ENCODE measurements at regions not wholly inside any gene's neighbourhood (a gene's known extent, or its start where the extent isn't known, plus 50 kb on each side); places are given as distances from the start of the nearest gene placed in this dataset.
"Not testable (repeated sequence)": the region's sequence is repeated elsewhere in the genome, so short reads cannot be mapped to it uniquely, and the experiment has no call there.

DNA sequence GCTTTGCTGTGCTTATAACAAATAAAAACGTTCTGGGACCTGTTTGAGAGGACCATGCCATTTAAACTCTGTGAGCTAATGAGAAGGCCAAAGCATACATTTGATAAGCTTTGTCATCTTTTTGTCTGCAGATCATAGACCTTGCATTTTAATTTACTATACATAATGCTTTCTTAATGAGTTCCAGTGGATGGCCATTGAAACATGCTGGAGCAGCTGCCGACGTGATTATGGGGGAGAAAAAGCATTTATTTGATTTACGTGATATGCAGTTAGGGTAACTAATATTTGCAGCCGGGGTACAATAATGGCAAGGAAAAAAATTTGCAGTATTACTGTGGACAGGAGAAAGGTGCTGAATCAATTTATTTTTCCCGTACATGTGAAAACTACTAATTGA is 240.2 kb downstream of the FAT3 start:
- no peaks in the 10 kb centered on the region for H3F3A ChIP-seq (ENCODE audit: insufficient read depth)
- no peak overlapping the region for H3K27ac ChIP-seq (ENCODE audit: low read depth, low read length)
- no peak overlapping the region for H3K4me2 ChIP-seq (ENCODE audit: low read depth, low read length, poor library complexity, severe bottlenecking)
- no peaks in the 10 kb centered on the region; the same call in 1 of the 2 replicates for H3K9me2 ChIP-seq (replicated peaks; ENCODE audit: insufficient read depth, low read length)
- TF ChIP-seq EZH2phosphoT487 (conservative IDR thresholded peaks at IDR 0.05; ENCODE audit: low read length) = no peak
- TF ChIP-seq, protein P1, sequence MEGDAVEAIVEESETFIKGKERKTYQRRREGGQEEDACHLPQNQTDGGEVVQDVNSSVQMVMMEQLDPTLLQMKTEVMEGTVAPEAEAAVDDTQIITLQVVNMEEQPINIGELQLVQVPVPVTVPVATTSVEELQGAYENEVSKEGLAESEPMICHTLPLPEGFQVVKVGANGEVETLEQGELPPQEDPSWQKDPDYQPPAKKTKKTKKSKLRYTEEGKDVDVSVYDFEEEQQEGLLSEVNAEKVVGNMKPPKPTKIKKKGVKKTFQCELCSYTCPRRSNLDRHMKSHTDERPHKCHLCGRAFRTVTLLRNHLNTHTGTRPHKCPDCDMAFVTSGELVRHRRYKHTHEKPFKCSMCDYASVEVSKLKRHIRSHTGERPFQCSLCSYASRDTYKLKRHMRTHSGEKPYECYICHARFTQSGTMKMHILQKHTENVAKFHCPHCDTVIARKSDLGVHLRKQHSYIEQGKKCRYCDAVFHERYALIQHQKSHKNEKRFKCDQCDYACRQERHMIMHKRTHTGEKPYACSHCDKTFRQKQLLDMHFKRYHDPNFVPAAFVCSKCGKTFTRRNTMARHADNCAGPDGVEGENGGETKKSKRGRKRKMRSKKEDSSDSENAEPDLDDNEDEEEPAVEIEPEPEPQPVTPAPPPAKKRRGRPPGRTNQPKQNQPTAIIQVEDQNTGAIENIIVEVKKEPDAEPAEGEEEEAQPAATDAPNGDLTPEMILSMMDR (IDR thresholded peaks at IDR 0.05; ENCODE audit: insufficient read depth, low read length, poor library complexity, severe bottlenecking) = no peak
- H3K4me3 ChIP-seq (ENCODE audit: insufficient read depth, low read length, poor library complexity, severe bottlenecking) = no peak overlapping the region
- no peaks in the 10 kb centered on the region for H3K79me2 ChIP-seq (ENCODE audit: insufficient read depth, low read length)
- H3K27me3 ChIP-seq (ENCODE audit: low read length) = no peaks in the 10 kb centered on the region
- H2AFZ ChIP-seq (ENCODE audit: low read depth, low read length, severe bottlenecking) = no peak overlapping the region
- H3K9me3 ChIP-seq (ENCODE audit: insufficient read depth, low read length) = no peaks in the 10 kb centered on the region
- no peak overlapping the region for H3K9ac ChIP-seq (ENCODE audit: low read length)
- H3K36me3 ChIP-seq (ENCODE audit: low read length) = no peaks in the 10 kb centered on the region
- no peaks in the 10 kb centered on the region for H4K20me1 ChIP-seq (ENCODE audit: low read depth, low read length)

DNA sequence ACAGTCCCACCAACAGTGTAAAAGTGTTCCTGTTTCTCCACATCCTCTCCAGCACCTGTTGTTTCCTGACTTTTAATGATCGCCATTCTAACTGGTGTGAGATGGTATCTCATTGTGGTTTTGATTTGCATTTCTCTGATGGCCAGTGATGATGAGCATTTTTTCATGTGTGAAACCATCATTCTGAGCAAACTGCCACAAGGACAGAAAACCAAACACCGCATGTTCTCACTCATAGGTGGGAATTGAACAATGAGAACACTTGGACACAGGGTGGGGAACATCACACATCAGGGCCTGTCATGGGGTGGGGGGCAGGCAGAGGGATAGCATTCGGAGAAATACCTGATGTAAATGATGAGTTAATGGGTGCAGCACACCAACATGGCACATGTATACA is 240.8 kb downstream of the FAT3 start:
- H3K79me2 ChIP-seq (ENCODE audit: insufficient read depth, low read length); H3K4me2 ChIP-seq (ENCODE audit: low read depth, low read length, poor library complexity, severe bottlenecking); H3K36me3 ChIP-seq (ENCODE audit: low read length); H3K9me2 ChIP-seq (replicated peaks; ENCODE audit: insufficient read depth, low read length); H3K27me3 ChIP-seq (ENCODE audit: low read length); H3K4me3 ChIP-seq (ENCODE audit: insufficient read depth, low read length, poor library complexity, severe bottlenecking); H3K9me3 ChIP-seq (ENCODE audit: insufficient read depth, low read length); H3K27ac ChIP-seq (ENCODE audit: low read depth, low read length); H3K9ac ChIP-seq (ENCODE audit: low read length); H4K20me1 ChIP-seq (ENCODE audit: low read depth, low read length); H3F3A ChIP-seq (ENCODE audit: insufficient read depth); H2AFZ ChIP-seq (ENCODE audit: low read depth, low read length, severe bottlenecking): not testable (repeated sequence)

GRCh38 chr11:92473736-92474135 is 249.1 kb downstream of the FAT3 start:
- H3K27me3 ChIP-seq (ENCODE audit: low read length) = no peaks in the 10 kb centered on the region
- no peak overlapping the region for H2AFZ ChIP-seq (ENCODE audit: low read depth, low read length, severe bottlenecking)
- no peak overlapping the region for H3K4me2 ChIP-seq (ENCODE audit: low read depth, low read length, poor library complexity, severe bottlenecking)
- H3K27ac ChIP-seq (ENCODE audit: low read depth, low read length) = no peak overlapping the region
- H3F3A ChIP-seq (ENCODE audit: insufficient read depth) = no peaks in the 10 kb centered on the region
- H3K36me3 ChIP-seq (ENCODE audit: low read length) = no peaks in the 10 kb centered on the region
- no peaks in the 10 kb centered on the region for H4K20me1 ChIP-seq (ENCODE audit: low read depth, low read length)
- no peak for TF ChIP-seq EZH2phosphoT487 (conservative IDR thresholded peaks at IDR 0.05; ENCODE audit: low read length)
- TF ChIP-seq, protein P1 (IDR thresholded peaks at IDR 0.05; ENCODE audit: insufficient read depth, low read length, poor library complexity, severe bottlenecking) = no peak
- H3K9ac ChIP-seq (ENCODE audit: low read length) = no peak overlapping the region
- H3K9me2 ChIP-seq (replicated peaks; ENCODE audit: insufficient read depth, low read length) = no peaks in the 10 kb centered on the region
- no peak overlapping the region for H3K4me3 ChIP-seq (ENCODE audit: insufficient read depth, low read length, poor library complexity, severe bottlenecking)
- H3K79me2 ChIP-seq (ENCODE audit: insufficient read depth, low read length) = no peaks in the 10 kb centered on the region
- no peaks in the 10 kb centered on the region for H3K9me3 ChIP-seq (ENCODE audit: insufficient read depth, low read length)

- Histone ChIP-seq H3K4me2 (ENCODE audit: low read depth, low read length, poor library complexity, severe bottlenecking) (no peak overlapping the region), H3K9me2 (replicated peaks; ENCODE audit: insufficient read depth, low read length) (no peaks in the 10 kb centered on the region), H3K27me3 (ENCODE audit: low read length) (no peaks in the 10 kb centered on the region), H2AFZ (ENCODE audit: low read depth, low read length, severe bottlenecking) (no peak overlapping the region), H3K9me3 (ENCODE audit: insufficient read depth, low read length) (no peaks in the 10 kb centered on the region), H4K20me1 (ENCODE audit: low read depth, low read length) (no peaks in the 10 kb centered on the region), H3K4me3 (ENCODE audit: insufficient read depth, low read length, poor library complexity, severe bottlenecking) (no peak overlapping the region), H3K27ac (ENCODE audit: low read depth, low read length) (no peak overlapping the region), H3K9ac (ENCODE audit: low read length) (no peak overlapping the region), H3K79me2 (ENCODE audit: insufficient read depth, low read length) (no peaks in the 10 kb centered on the region), H3F3A (ENCODE audit: insufficient read depth) (no peaks in the 10 kb centered on the region), H3K36me3 (ENCODE audit: low read length) (no peaks in the 10 kb centered on the region)
- TF ChIP-seq, protein P1 (IDR thresholded peaks at IDR 0.05; ENCODE audit: insufficient read depth, low read length, poor library complexity, severe bottlenecking) = no peak
- TF ChIP-seq EZH2phosphoT487 (conservative IDR thresholded peaks at IDR 0.05; ENCODE audit: low read length) = no peak
Observed at GRCh38 chr11:92475316-92475715, 250.7 kb downstream of the FAT3 start.

All from SU-DHL-6 (cell line).